H1 (cell line): ENCODE measurements at regions not wholly inside any gene's neighbourhood (a gene's known extent, or its start where the extent isn't known, plus 50 kb on each side); places are given as distances from the start of the nearest gene placed in this dataset.

Source experiments
- CTCF ChIA-PET: fragments of 300-600 bp; sonication (Branson Sonifier 250); formaldehyde crosslinking; loops from one replicate; lab custom pipeline; 2021; ENCODE audit not compliant: partially characterized antibody; lab: Charles Lee
- POLR2A ChIA-PET: fragments of 300-600 bp; sonication (Branson Sonifier 250); formaldehyde crosslinking; loops from one replicate; lab custom pipeline; 2021; ENCODE audit warnings: inconsistent platforms; ENCODE audit not compliant: partially characterized antibody; lab: Charles Lee
- DNase-seq, 2 experiments: peaks; one replicate each; pipeline versions ENCODE4 v3.0.0 to v3.0.0-alpha.2; 2010 to 2022; ENCODE audit warnings: low spot score in 2 of 2, low read depth in 1 of 2, mixed read lengths in 1 of 2
- FAIRE-seq: peaks from 2 replicates; lab custom pipeline; 2011; peaks lifted over from hg19 to GRCh38; lab: Jason Lieb, UNC
- H2AFZ ChIP-seq: 2 replicates; pipeline ENCODE4 v1.8.1; 2012; ENCODE audit warnings: low read length, inconsistent platforms
- H2AK5ac ChIP-seq: 2 replicates; pipeline ENCODE4 v1.6.1; 2013; ENCODE audit warnings: low read depth, low read length
- H2BK120ac ChIP-seq: replicated peaks from 2 replicates; pipeline ENCODE3; 2013; ENCODE audit warnings: low read depth, low read length, inconsistent platforms
- H2BK12ac ChIP-seq: 2 replicates; pipeline ENCODE4 v1.6.1; 2013; ENCODE audit warnings: low read depth, low read length
- H2BK15ac ChIP-seq: 2 replicates; pipeline ENCODE4 v1.6.1; 2013; ENCODE audit warnings: low read length
- H2BK20ac ChIP-seq: 2 replicates; pipeline ENCODE4 v1.6.1; 2013; ENCODE audit warnings: low read length
- H2BK5ac ChIP-seq: 2 replicates; pipeline ENCODE4 v1.6.1; 2013; ENCODE audit warnings: low read depth, low read length
- H3K14ac ChIP-seq: 2 replicates; pipeline ENCODE4 v1.6.1; 2013; ENCODE audit warnings: inconsistent platforms; ENCODE audit not compliant: insufficient read length
- H3K18ac ChIP-seq: 2 replicates; pipeline ENCODE4 v1.6.1; 2013; ENCODE audit warnings: low read length; ENCODE audit errors: extremely low read depth
- H3K23ac ChIP-seq: 2 replicates; pipeline ENCODE4 v1.6.1; 2013; ENCODE audit warnings: inconsistent platforms; ENCODE audit not compliant: insufficient read length
- H3K23me2 ChIP-seq: 2 replicates; pipeline ENCODE4 v1.6.1; 2013; ENCODE audit warnings: low read depth, low read length
- H3K27ac ChIP-seq: 2 replicates; pipeline ENCODE4 v1.6.1; 2011; ENCODE audit warnings: low read depth, low read length, inconsistent platforms
- H3K27me3 ChIP-seq, 4 experiments: replicated peaks in 1 of 4; 1 replicate in 1 of 4; 2 replicates in 3 of 4; pipeline versions ENCODE4 v1.6.1 to v1.8.1; 2011 to 2013; ENCODE audit warnings: low read length in 3 of 4, mild to moderate bottlenecking in 3 of 4, inconsistent platforms in 2 of 4, mixed read lengths in 2 of 4, moderate library complexity in 1 of 4; ENCODE audit not compliant: control insufficient read depth in 3 of 4, insufficient read depth in 3 of 4; ENCODE audit errors: extremely low read depth in 1 of 4
- H3K36me3 ChIP-seq, 4 experiments: 2 replicates each; pipeline versions ENCODE4 v1.6.1 to v1.8.1; 2011 to 2013; ENCODE audit warnings: mild to moderate bottlenecking in 4 of 4, low read length in 3 of 4, moderate library complexity in 2 of 4, control low read depth in 1 of 4, inconsistent platforms in 1 of 4; ENCODE audit not compliant: insufficient read depth in 4 of 4, control insufficient read depth in 2 of 4
- H3K4ac ChIP-seq: replicated peaks from 2 replicates; pipeline ENCODE3; 2013; ENCODE audit warnings: low read length, low read depth, mixed read lengths, inconsistent platforms; ENCODE audit not compliant: insufficient read length
- H3K4me1 ChIP-seq, 4 experiments: replicated peaks in 1 of 4; 1 replicate in 1 of 4; 2 replicates in 3 of 4; pipeline versions ENCODE4 v1.6.1 to v1.8.1; 2011 to 2013; ENCODE audit warnings: low read length in 3 of 4, inconsistent platforms in 2 of 4, mixed read lengths in 1 of 4; ENCODE audit not compliant: insufficient read depth in 4 of 4, control insufficient read depth in 3 of 4
- H3K4me2 ChIP-seq, 2 experiments: 2 replicates each; pipeline versions ENCODE4 v1.6.1 to v1.8.1; 2011 to 2013; ENCODE audit warnings: low read depth in 2 of 2, low read length in 2 of 2, control low read depth in 1 of 2, inconsistent platforms in 1 of 2, mild to moderate bottlenecking in 1 of 2; ENCODE audit not compliant: insufficient read depth in 1 of 2
- H3K4me3 ChIP-seq, 4 experiments: fragments of 200-600, 300-600 bp in 1 of 4; sonication (generic), shearing (Covaris generic), sonication (Bioruptor Twin) in 1 of 4; 2 replicates each; pipeline versions ENCODE4 v1.5.1 to v1.8.1; 2011 to 2016; ENCODE audit warnings: low read length in 4 of 4, low read depth in 3 of 4, control low read depth in 2 of 4, inconsistent platforms in 2 of 4, mild to moderate bottlenecking in 2 of 4, mixed read lengths in 1 of 4, moderate library complexity in 1 of 4; ENCODE audit not compliant: insufficient read depth in 2 of 4; ENCODE audit errors: extremely low read depth in 1 of 4
- H3K56ac ChIP-seq: replicated peaks from 2 replicates; pipeline ENCODE3; 2013; ENCODE audit warnings: low read depth, mild to moderate bottlenecking, mixed read lengths, low read length, inconsistent platforms; ENCODE audit not compliant: insufficient read length
- H3K79me1 ChIP-seq: 2 replicates; pipeline ENCODE4 v1.6.1; 2013; ENCODE audit warnings: low read depth, low read length, control low read depth
- H3K79me2 ChIP-seq, 2 experiments: 2 replicates each; pipeline versions ENCODE4 v1.6.1 to v1.8.1; 2012 to 2013; ENCODE audit warnings: low read length in 2 of 2, mild to moderate bottlenecking in 2 of 2, inconsistent platforms in 1 of 2; ENCODE audit not compliant: insufficient read depth in 2 of 2, control insufficient read depth in 1 of 2
- H3K9ac ChIP-seq, 4 experiments: replicated peaks in 1 of 4; 1 replicate in 1 of 4; 2 replicates in 3 of 4; pipeline versions ENCODE4 v1.6.1 to v1.8.1; 2011 to 2013; ENCODE audit warnings: low read depth in 3 of 4, low read length in 3 of 4, control low read depth in 2 of 4, mild to moderate bottlenecking in 2 of 4, moderate library complexity in 2 of 4, inconsistent platforms in 1 of 4; ENCODE audit errors: extremely low read depth in 1 of 4
- H3K9me3 ChIP-seq, 2 experiments: 2 replicates each; pipeline versions ENCODE4 v1.6.1 to v1.8.1; 2012 to 2013; ENCODE audit warnings: mild to moderate bottlenecking in 2 of 2, moderate library complexity in 2 of 2, control low read depth in 1 of 2, inconsistent platforms in 1 of 2, low read depth in 1 of 2, low read length in 1 of 2, mixed read lengths in 1 of 2; ENCODE audit not compliant: insufficient read depth in 2 of 2
- H4K20me1 ChIP-seq, 2 experiments: replicated peaks in 1 of 2; 2 replicates each; pipeline versions ENCODE3 to v1.8.1; 2011 to 2013; ENCODE audit warnings: inconsistent platforms in 2 of 2, low read length in 2 of 2, mild to moderate bottlenecking in 1 of 2; ENCODE audit not compliant: insufficient read depth in 2 of 2, control insufficient read depth in 1 of 2
- H4K5ac ChIP-seq: 2 replicates; pipeline ENCODE4 v1.6.1; 2013; ENCODE audit warnings: low read length, low read depth, mixed read lengths, inconsistent platforms; ENCODE audit not compliant: insufficient read length
- H4K8ac ChIP-seq: 2 replicates; pipeline ENCODE4 v1.8.0; 2013; ENCODE audit warnings: mild to moderate bottlenecking, moderate library complexity, low read length, inconsistent platforms; ENCODE audit not compliant: insufficient read depth; ENCODE audit errors: extremely low read depth
- H4K91ac ChIP-seq: replicated peaks from 2 replicates; pipeline ENCODE3; 2013; ENCODE audit warnings: low read length, mixed read lengths, inconsistent platforms; ENCODE audit not compliant: insufficient read length
- ATF3 ChIP-seq: IDR thresholded peaks from 2 replicates; pipeline ENCODE4 v1.6.1; 2011; ENCODE audit warnings: low read depth, mild to moderate bottlenecking, low read length; ENCODE audit not compliant: insufficient read depth
- CBX5 ChIP-seq: fragments of 300-800, 300-1000 bp; sonication (generic); IDR thresholded peaks from 2 replicates; pipeline ENCODE4 v1.7.1; 2016; ENCODE audit warnings: antibody characterized with exemption, low read length, low read depth
- CEBPB ChIP-seq: IDR thresholded peaks from 2 replicates; pipeline ENCODE4 v1.6.1; 2012; ENCODE audit warnings: low read depth, low read length
- CTCF ChIP-seq, 3 experiments: IDR thresholded peaks; 1 replicate in 2 of 3; 2 replicates in 1 of 3; pipeline versions ENCODE4 v1.5.1 to v1.6.1; 2011; ENCODE audit warnings: low read length in 3 of 3, mild to moderate bottlenecking in 3 of 3, inconsistent platforms in 2 of 3, low read depth in 1 of 3, moderate library complexity in 1 of 3; ENCODE audit not compliant: insufficient read depth in 1 of 3; ENCODE audit errors: control extremely low read depth in 1 of 3
- GTF2F1 ChIP-seq: IDR thresholded peaks from 2 replicates; pipeline ENCODE4 v1.6.1; 2012; ENCODE audit warnings: low read depth, low read length, improper control_type of control experiment, borderline replicate concordance
- JUND ChIP-seq: IDR thresholded peaks from 2 replicates; pipeline ENCODE4 v1.6.1; 2011; ENCODE audit warnings: mild to moderate bottlenecking, improper control_type of control experiment, low read length
- POU5F1 ChIP-seq: IDR thresholded peaks from 2 replicates; pipeline ENCODE4 v1.6.1; 2011; ENCODE audit warnings: low read depth, mild to moderate bottlenecking, low read length, moderate library complexity
- RBBP5 ChIP-seq: IDR thresholded peaks from 2 replicates; pipeline ENCODE4 v1.7.1; 2012; ENCODE audit warnings: low read depth, mild to moderate bottlenecking, inconsistent platforms, low read length, moderate library complexity, borderline replicate concordance
- RNF2 ChIP-seq: fragments of 200-900, 300-1000 bp; sonication (generic); IDR thresholded peaks from 2 replicates; pipeline ENCODE4 v1.7.1; 2016; ENCODE audit warnings: borderline replicate concordance, low read depth, mild to moderate bottlenecking, antibody characterized with exemption, low read length; ENCODE audit not compliant: poor library complexity, severe bottlenecking; ENCODE audit errors: missing control alignments
- SUZ12 ChIP-seq: fragments of 200-600 bp; sonication (generic); IDR thresholded peaks from 2 replicates; pipeline ENCODE4 v1.6.1; 2012; ENCODE audit warnings: mild to moderate bottlenecking, inconsistent platforms, low read length, moderate library complexity, mixed read lengths
- WGBS, 2 experiments: shearing (Covaris generic) in 1 of 2; methylation state at CpG; one replicate each; pipeline versions ENCODE4 v1.1.6 to v1.1.7; 2013 to 2015; ENCODE audit warnings: low lambda C conversion rate in 2 of 2, mixed read lengths in 2 of 2, inconsistent platforms in 1 of 2, low coverage in 1 of 2, missing lambda C conversion rate in 1 of 2; ENCODE audit not compliant: insufficient replicate concordance in 2 of 2, insufficient coverage in 1 of 2, insufficient read length in 1 of 2; ENCODE audit errors: extremely low coverage in 1 of 2, missing lambda C conversion rate in 1 of 2; 5-methylcytosine and 5-hydroxymethylcytosine counted together

- no peak overlapping the region for H4K5ac ChIP-seq
- no peak overlapping the region for H2BK120ac ChIP-seq
- H2BK5ac ChIP-seq = no peak overlapping the region
- H2BK12ac ChIP-seq = no peak overlapping the region
- no peaks in the 10 kb centered on the region for H3K27me3 ChIP-seq
- H3K23ac ChIP-seq = no peak overlapping the region
- H3K9ac ChIP-seq = no peak overlapping the region
- no peaks in the 10 kb centered on the region for H3K4me1 ChIP-seq
- H2AK5ac ChIP-seq = no peak overlapping the region
- no peak overlapping the region for H3K18ac ChIP-seq
- no peaks in the 10 kb centered on the region for H3K79me2 ChIP-seq
- H4K8ac ChIP-seq = no peak overlapping the region
- no peak overlapping the region for H3K4me3 ChIP-seq
- H4K20me1 ChIP-seq = no peaks in the 10 kb centered on the region
- no peak overlapping the region for H3K14ac ChIP-seq
- no peaks in the 10 kb centered on the region for H3K23me2 ChIP-seq
- peak overlapping the region; percentile 80 for H2AFZ ChIP-seq
- no peak overlapping the region for H3K27ac ChIP-seq
- CTCF ChIA-PET = interaction anchor here (1.4 kb wide), 1 partner anchor 10 kb away, joined by 6 read pairs; no protein-coding TSS in a partner anchor
- POLR2A ChIA-PET = no interaction called here
- WGBS, 2 experiments = 83% methylated on average over 6 of the region's 8 CpGs; no CpG with 5 or more reads in 1 of the 2 experiments
- no peak overlapping the region for H4K91ac ChIP-seq
- H2BK20ac ChIP-seq = no peak overlapping the region
- no peak overlapping the region for H2BK15ac ChIP-seq
- no peak overlapping the region for H3K4ac ChIP-seq
- H3K4me2 ChIP-seq = no peak overlapping the region
- FAIRE-seq (no peak), DNase-seq (no peak)
- H3K56ac ChIP-seq = no peak overlapping the region
- H3K79me1 ChIP-seq = no peaks in the 10 kb centered on the region
- H3K9me3 ChIP-seq = no peaks in the 10 kb centered on the region
- no peaks in the 10 kb centered on the region for H3K36me3 ChIP-seq
- TF ChIP-seq JUND (no peak), SUZ12 (no peak), ATF3 (no peak), RBBP5 (no peak), CEBPB (no peak), GTF2F1 (no peak), CTCF (IDR thresholded peaks at IDR 0.05; ENCODE audit: control extremely low read depth in 1 of 3, insufficient read depth in 1 of 3, low read depth in 1 of 3, low read length in 3 of 3) (no peak), POU5F1 (no peak), CBX5 (no peak), RNF2 (no peak)
These were observed 80.1 kb upstream of the NPAS2 start for GRCh38 chr2:100739735-100740432.
